ENCODE measurements at regions not wholly inside any gene's neighbourhood (a gene's known extent, or its start where the extent isn't known, plus 50 kb on each side); places are given as distances from the start of the nearest gene placed in this dataset.

DNA sequence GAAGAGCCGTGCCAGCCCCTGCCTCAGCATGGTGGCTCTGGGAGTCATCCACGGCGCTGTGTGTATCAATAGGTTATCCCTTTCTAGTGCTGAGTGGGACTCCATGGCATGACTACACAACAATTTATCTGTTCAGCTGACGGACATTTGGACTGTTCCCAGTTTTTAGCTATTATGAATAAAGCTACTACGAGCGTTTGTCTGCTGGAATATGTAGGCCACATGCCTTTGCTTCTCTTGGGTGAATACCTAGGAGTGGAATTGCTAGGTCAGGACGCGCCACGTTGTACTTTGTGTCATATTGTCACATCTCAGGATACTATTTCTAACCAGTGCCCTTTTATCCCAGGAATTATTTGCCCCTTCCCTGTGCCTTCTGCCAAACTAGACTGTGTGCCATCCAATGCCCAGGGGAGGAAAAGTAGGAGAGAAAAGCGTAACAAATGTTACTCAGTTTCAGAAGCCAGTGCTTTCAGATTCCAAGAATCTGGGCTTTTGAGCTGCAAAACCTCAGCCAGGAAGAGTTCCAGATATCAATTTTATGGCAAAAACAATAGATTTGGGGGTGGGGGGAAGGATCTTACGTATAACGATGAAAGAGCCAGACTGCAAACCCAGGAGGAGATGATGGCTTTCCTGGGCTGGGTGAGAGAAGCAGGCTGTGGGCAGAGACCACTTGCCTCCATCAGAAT lies 62.5 kb upstream of the NCOR2 start:
- DNase-seq = no peak

DNA sequence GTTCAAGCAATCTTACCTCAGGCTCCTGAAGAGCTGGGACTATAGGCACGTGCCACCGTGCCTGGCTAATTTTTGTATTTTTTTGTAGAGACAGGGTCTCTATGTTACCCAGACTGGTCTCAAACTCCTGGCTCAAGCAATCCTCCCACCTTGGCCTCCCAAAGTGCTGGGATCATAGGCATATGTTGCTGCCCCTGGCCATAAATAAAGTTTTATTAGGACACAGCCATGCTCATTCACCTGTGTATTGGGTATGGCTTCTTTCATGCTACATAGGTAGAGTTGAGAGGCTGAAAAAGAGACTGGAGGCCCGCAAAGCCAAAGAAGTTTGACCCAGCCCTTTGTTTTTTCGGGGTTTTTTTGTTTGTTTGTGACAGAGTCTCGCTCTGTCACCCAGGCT lies 61.7 kb upstream of the NCOR2 start:
- no peak for DNase-seq

DNA sequence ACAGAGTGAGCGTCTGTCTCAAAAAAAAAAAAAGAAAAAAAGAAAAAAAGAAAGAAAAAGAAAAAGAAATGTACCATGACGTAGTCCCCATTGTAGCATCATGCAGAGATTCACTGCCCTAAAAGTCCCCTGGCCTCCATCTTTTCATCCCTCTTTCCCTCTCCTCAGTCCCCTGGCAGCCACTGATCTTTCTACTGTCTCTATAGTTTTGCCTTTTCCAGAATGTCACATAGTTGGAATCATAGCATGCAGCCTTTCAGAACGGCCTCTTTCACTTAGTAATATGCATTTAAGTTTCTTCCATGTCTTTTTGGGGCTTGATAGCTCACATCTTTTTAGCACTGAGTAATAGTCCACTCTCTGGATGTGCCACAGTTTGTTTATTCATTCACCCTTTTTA lies 60.5 kb upstream of the NCOR2 start:
- DNase-seq = no peak

DNA sequence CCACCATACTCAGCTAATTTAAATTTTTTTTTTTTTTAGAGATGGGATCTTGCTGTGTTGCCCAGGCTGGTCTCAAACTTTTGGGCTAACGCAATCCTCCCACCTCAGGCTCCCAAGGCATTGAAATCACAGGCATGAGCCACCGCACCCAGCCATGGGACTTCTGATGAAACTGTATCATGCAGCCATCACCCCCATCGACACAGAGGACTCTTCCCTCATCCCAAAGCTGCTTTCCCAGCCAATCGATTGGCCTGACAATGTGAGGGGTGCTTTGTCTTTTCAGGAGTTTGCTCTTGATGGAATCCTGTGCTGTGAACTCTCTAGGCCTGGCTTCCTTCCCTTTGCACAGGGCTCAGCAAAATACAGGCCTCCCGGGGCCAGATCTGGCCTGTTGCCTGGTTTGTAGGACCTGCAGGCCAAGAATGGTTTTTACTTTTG lies 59.6 kb upstream of the NCOR2 start:
- no peak for DNase-seq

DNA sequence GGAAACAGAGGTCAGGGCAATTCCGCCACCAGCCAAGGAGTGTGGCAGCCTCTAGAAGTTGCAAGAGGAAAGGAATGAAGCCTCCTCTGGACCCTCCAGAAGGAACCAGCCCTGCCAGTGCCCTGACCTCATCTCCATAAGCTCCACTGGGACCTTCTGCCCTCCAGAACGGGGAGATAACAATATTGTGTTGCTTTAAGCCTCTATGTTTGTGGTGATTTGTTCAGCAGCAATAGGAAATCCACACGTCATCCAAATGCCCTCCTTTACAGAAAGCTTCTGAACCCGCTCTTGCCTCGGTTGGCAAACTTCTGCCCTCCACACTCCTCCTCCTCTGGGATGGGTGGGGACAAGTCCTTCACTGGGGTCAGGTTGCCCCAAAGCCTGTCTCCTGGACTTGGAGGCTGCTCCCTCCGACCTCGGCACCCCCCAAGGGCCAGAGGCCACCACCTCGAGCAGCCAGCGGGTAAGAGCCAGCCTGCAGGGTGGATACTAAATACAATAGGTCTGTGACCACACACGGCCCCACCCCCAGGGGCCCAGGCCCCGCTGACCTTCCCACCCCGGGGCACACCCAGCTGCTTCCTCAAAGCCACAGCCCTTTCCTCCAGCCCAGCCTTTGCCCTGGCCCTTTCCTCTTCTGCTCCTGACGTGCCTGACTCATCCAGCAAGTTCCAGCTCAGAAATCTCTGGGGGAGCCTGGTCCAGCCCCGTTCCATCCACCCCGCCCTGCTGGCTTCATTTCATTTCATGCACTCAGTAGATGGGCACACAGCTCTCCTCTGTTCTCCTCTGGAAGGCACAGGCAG lies 58.7 kb upstream of the NCOR2 start:
- peak; percentile 84 for DNase-seq

DNA sequence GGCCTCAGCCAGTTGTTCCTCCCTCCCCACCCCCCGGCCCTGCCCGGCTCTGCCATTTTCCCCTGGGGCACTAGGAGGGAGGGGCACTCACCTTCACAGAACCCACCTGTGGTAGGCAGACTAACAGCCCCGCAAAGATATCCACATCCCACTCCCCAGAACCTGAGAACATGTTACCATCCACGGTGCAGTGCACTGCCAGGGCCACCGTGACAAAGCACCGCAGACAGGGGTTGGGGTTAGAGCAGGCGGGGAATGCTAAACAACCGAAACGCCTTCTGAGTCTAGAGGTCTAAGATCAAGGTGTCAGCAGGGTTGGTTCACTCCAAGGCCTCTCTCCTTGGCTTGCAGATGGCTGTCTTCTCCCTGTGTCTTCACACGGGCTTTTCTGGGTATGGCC lies 57.4 kb upstream of the NCOR2 start:
- DNase-seq = no peak

DNA sequence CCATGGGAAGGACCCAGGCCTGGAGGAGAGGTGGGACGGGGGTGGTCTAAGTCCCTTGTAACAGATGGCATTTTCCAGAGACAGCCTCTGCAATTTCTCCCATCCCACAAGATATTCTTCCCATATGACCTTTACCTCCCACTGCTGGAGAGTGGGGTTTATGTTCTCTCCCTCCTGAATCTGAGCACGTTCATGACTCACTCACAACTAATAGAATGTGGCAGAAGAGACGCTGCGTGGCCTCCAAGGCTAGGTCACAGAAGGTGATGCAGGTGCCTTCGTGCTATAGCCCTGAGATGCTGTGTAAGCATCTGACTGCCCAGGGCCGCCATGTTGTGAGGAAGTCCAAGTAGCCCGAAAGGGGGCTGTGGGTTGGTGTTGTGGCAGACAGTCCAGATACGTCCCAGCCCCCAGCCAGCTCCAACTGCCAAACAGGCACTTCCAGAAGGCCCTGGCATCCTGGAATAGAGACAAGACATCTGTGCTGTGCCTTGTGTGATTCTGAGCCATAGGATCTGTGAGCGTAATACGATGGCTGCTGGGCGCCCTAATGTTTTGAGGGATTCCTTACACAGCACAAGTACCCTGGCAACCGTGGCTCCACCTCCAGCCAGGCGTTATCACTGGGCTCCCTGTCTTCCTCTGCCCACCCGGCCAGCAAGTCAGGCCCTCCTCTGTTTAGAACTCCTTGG lies 56.1 kb upstream of the NCOR2 start:
- no peak for DNase-seq

DNA sequence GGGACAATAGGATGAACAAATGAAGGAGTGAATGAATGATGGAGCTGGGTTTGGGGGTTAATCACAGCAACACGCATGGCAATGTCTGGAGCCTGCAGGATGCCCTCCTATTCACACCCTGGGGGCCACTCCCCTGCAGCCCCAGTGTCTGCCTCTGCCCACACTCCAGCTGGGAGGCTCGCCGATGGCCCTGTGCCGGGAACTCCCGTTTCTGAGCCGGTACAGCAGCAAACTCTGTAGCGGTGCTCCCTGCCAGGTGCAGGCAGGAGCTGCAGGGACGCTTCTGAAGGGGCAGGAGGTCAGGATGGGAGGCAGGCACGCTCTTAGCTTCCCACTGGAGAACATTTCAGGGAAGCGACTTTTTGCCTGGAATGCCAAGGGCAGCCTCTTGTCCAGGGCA lies 55.4 kb upstream of the NCOR2 start:
- no peak for DNase-seq

DNA sequence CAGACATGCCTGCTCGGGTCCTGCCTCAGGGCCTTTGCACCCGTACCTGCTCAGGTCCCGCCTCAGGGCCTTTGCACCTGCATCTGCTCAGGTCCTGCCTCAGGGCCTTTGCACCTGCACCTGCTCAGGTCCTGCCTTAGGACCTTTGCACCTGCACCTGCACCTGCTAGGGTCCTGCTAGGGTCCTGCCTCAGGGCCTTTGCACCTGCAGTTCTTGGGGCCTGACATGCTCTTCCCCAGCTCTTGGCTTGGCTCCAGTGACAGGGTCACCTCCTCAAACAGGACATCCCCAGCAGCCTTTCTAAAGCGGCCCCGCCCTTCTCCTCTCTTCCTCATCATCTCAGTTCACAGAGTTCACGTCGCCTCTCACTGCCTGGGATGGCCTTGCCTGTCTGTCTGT lies 54.9 kb upstream of the NCOR2 start:
- peak; percentile 64 for DNase-seq

DNA sequence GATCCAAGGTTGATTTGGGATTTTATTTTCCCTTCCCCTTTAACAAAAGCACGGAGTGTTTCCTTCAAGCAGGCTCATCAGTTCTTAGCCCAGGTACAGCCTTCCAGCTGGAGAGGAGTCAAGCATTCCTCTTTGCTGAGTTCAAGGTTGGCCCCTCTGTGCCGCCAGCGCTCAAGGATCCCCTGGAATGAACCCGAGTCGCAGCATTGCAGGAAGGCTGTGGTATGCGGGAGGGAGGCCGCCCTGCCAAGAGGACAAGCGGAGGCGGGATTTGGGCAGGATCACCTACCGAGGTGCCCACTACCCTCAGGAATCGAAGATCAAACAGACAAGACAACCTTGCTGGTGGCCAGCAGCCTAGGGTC lies 53.9 kb upstream of the NCOR2 start:
- no peak for DNase-seq

DNA sequence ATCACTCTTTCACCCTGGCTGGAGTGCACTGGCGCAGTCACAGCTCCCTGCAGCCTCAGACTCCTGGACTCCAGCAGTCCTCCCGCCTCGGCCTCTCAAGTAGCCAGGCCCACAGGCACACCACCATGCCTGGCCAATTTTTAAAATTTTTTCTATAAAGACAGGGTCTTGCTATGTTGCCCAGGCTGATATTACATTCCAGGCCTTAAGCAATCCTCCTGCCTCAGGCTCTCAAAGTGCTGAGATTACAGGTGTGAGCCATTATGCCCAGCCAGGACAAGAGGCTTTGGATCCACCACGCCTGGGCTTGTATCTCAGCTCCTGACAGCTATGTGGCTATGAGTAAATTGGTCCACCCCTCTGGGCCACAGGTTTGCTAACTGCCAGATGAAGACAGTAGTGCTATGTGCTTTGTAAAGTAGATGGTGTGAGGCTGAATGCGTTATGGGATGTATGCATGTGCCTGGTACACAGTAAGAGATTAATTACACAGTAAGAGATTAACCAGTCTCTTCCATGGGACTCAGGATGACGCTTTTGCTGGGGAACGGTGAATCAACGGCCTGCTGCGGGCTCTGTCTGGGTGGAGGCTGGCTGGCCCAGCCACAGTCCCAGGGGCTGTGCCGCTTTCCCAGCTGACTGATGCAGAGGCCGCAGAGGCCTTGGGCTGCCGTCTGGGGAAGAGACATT lies 53.3 kb upstream of the NCOR2 start:
- DNase-seq = no peak

DNA sequence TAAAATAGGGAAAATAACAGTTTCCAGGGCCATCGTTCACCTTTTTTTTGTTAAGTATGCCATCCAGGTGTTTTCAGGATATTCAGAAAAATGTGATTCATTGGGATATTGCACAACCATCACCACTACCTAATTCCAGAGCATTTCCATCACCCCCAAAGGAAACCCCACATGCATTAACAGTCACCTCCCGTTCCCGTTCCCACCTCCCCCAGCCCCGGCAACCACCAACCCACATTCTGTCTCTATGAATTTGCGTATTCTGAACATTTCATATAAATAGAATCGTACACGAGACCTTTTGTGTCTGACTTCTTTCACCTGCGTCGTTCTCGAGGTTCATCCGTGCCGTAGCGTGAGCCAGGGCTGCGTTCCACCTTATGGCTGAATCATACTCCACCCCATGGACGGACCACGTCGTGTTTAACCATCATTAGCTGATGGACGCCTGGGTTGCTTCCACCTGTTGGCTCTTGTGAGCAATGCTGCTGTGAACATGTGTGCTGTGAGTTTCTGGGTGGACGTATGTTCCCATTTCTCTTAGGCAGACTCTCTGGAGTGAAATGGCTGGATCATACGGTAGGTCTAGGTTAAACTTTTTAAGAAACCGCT lies 51.0 kb upstream of the NCOR2 start:
- no peak for DNase-seq

DNA sequence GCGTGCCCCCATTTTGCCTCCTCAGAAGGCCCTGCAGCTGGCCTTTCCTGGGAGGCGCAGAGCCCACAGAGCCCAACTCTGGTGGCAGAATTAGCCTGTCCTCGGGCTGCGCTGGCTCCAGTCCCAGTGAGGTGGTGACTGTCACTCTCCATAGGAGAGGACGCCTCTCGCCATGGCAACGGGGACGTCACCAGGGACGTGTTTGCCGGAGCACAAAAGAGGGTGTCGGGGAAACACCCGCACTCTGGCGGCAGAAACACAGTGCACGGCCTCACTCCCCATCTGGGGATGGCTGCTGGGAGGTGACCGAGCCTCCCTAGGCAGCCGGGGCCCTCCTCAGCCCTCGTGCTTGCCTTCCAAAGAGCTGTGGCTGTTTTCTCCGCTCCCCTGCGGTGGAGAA lies 50.2 kb upstream of the NCOR2 start:
- DNase-seq = no peak
